GM19438 (cell line): ENCODE measurements at regions not wholly inside any gene's neighbourhood (a gene's known extent, or its start where the extent isn't known, plus 50 kb on each side); places are given as distances from the start of the nearest gene placed in this dataset.

Source experiments
- ATAC-seq: cut with Tn5 transposase; IDR thresholded peaks from one replicate; pipeline ENCODE4 v1.9.1; 2021; ENCODE audit warnings: low read depth; ENCODE audit not compliant: unreplicated experiment

DNA sequence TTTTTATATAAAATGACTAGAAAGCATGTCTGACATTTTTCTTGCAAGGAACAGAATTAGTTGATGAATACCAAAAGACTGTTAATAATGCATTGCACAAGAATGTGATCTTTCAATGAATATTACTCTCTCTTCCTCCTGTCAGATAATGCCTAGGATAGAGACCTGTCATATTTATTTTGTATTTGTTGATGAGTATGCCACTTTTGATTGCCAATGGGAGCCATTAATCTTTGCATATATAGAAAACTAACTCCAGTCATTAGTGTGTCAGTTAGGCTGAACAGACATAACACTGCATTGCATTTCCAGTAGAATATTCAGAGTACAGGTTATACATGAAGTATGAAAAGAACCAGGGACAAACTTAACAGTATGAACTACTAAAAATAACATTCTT, 1125.3 kb downstream of the LRFN5 start:
- no peak for ATAC-seq

DNA sequence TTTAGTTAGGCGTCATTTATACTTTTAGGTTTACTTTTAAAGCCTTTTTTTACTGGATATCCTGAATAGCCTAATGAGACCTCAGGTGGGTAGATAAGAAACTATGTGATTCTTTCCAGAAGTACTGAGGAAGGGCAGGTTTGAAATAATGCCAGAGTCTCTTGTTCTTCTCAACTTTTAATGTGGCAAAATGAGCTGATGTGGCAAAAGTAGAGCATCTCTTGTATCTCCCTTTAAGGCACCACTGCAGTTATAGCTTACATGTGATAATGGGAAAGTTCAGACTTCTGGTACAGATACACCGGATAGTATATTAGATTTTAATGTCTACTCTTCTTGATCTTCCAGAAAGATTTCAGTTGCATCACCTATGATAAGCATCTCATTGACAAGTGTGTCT, 1124.8 kb downstream of the LRFN5 start:
- no peak for ATAC-seq

DNA sequence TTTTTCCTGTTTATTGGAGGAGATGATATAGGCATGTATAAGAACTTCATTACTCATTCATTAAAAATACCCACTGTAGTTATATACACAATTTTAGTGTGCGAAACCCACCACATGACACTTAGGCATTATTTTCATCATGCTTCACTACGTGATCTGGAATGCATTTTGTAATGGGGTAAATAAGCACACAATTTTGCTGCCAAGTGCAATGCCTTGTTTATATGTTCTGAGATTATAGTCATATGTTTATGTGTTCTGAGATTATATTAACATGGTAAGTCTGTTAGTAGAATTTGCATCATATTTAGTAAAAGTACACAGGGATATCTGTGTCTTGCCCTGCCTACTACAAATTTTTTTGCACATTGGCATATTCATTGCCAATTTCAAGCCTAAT, 1123.0 kb downstream of the LRFN5 start:
- ATAC-seq, result no peak

DNA sequence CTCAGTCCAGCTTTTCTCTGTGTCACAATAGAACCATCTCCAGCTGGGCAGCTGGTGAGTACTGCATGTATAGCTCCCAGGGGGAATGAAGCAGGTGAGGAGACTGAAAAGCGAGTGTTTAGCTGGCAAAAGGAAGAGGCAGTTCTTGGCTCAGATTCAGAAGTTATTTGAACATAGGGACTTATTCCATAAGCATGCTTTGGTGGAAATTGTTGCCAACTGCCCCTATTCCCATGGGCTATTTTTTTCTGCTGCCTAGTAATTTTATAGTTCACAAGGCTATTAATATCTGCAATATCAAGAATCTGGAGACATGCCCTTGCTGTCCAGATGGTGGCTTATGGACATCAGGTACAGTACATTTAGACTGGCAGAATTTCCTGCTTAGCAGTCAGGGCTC, 1112.7 kb downstream of the LRFN5 start:
- no peak for ATAC-seq

DNA sequence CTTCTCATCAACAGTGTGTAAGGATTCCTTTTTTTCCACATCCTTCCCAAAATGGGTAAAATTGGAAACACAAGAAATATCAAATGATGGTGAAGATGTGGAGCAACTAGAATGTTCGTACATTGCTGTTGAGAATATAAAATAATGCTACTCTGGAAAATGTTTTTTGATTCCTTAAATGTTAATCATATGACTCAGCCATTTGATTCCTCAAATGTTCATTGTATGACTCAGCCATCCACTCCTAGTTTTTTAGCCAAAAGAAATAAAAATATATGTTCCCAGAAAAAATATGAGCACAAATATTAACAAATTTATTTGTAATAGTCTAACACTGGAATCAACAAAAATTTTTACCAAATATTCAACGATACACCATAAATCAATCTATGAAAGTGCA, 1108.6 kb downstream of the LRFN5 start:
- no peak for ATAC-seq

DNA sequence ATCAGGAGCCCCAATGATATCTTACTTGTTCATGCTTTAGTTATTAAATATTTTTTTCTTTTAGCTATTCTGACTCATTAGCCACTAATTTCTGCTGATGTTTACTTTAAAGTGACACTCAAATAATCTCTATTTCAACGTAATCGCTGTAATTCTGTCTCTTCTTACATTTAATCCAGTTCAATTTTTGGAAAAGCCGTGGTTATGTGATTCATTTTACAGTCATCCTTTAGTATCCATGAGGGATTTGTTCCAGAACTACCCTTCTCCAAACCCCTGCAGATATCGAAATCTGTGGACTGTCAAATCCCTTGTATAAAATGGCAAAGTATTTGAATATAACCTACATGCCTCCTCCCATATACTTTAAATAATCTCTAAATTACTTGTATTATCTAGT, 1103.4 kb downstream of the LRFN5 start:
- no peak for ATAC-seq

DNA sequence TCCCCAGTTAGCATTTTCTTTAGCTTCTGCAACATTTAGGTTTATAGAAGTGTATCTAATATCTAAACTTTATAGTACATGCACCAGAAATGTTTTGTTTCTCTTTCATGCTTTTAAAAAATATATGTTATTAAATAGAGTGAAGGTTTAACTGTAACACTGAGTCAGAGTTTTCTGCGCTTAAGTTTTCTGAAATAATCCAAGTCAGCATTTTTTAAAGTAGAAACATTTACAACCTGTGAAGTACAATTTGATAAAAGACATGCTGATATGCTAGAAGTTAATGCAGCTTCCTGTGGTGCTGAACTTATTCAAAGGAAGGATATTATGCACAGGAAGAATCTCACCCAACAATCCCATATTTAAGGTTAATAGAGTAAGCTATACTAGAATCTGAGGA, 1096.8 kb downstream of the LRFN5 start:
- no peak for ATAC-seq

DNA sequence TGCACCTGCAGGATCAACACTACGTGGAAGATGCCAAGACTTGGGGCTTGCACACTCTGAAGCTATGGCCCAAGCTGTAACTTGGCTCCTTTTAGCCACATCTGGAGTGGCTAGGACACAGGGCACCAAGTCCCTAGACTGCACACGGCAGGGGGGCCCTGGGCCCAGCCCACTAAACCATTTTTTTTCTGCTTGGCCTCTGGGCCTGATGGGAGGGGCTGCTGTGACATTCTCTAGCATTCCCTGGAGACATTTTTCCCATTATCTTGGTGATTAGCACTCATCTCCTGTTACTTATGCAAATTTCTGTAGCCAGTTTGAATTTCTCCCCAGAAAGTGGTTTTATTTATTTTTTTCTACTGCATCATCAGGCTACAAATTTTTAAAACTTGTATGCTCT, 1080.7 kb downstream of the LRFN5 start:
- no peak for ATAC-seq

DNA sequence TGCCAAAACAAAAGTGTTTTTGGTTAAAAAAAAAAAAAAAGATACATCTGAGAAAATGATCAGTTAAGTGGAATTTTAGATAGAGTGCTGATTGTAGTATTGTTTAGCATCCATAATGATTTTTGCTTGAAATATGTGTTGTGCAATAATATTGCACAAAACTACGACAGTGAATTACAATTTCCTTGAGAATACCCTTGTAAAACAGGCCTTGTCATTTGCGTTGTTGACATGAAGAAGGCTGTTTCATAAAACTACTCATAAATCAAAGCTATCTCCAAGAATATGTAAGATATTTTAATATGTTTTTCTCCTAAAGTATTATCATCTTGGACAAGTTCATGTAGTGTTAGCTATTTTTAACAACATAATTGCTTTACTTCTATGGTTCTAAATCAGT, 1077.0 kb downstream of the LRFN5 start:
- ATAC-seq, result no peak

DNA sequence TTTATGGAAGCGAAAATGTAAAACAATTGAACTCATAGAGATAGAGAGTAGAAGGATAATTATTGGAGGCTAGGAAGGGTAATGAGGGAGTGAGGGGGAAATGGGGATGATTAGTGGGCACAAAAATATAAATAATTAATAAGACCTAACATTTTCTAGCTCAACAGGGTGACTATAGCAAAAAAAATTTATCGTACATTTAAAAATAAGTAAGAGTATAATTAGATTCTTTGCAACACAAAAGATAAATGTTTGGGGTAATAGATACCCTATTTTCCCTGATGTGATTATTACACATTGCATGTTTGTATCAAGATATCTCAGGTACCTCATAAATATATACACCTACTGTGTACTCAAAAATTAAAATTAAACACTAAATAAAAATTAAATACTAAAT, 1070.0 kb downstream of the LRFN5 start:
- ATAC-seq, result no peak

DNA sequence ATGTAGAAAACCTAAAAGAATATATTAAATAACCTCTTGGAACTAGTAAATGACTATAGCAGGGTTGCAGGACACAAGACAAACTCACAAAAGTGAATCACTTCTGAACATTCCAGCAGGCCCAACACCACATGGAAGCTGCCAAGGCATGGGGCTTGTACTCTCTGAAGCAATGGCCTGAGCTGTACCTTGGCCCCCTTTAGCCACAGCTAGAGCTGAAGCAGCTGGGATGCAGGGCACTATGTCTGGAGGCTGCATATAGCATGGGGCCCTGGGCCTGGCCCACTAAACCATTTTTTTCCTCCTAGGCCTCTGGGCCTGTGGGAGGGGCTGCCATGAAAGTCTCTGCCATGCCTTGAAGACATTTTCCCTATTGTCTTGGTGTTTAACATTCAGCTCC, 1067.3 kb downstream of the LRFN5 start:
- ATAC-seq, result no peak

DNA sequence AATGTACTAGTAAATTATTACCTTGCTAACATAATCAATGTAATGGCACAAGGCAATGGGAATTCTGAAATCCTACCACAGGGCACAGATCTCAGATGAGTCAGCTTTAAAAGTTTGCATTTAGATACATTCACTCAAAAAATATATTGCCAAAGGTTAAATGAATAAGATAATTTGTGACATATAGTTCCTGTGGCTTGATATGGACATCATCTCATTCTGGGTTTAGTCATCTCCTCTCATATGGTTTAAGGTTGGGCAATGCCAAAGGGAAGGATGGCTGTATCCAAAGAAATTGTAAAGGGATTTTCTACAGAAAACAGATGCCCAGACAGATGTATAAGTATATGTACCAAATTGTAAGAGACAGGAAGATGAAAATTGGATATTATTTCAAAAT, 1065.0 kb downstream of the LRFN5 start:
- no peak for ATAC-seq

DNA sequence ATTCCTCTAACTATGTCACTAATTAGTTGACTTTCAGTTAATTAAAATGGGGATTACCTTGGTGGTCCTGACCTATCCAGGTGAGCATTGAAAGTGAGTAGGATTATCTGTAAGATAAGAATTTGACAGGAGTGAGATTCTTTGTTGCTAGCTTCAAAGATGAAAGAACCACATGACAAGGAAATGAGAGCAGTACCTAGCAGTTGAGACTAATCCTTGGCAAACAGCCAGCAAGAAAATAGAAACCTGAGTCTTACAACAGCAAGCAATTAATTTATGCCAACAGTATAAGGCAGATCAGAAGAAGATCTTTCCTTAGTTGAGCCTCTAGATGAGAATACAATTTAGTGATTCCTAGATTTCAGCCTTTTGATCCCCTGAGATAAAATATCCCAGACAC, 1058.4 kb downstream of the LRFN5 start:
- ATAC-seq, result no peak

DNA sequence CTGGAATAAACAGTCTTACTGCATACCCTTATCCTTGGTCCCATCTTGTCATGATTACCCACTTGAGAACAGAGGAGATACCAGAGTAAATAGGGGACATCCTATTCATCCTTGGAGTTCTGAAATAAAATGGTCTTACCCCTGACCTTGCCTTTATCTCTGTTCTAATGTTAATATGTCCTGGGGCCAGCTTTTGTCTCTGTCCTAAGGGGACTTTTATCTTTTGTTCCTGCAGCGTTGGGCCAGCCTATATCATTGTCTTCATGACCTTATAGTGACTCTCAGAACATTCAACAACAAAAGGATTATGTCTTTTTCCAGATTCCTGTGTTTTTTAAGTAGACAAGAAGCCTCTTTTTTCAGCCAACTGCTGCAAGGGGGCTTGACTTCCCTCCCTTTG, 1057.5 kb downstream of the LRFN5 start:
- ATAC-seq, result no peak

DNA sequence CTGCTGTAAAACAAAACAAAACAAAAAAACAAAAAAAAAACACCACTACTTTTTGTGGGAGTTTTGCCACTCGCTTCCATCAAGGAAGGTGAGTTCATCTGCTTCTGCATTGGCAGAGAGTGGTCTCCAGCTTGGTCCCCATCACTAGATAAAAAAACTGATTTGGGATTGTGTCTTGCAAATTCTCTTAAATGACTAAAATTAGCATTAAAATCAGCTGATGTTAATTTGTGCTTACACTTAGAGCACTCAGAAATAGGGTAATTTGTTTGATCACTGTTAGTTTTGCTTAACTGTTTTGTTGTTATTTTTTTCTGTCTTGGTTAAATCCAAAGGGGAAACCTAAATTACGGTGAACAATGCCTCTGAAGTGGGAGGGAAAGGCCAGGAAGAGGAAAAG, 1048.0 kb downstream of the LRFN5 start:
- no peak for ATAC-seq

DNA sequence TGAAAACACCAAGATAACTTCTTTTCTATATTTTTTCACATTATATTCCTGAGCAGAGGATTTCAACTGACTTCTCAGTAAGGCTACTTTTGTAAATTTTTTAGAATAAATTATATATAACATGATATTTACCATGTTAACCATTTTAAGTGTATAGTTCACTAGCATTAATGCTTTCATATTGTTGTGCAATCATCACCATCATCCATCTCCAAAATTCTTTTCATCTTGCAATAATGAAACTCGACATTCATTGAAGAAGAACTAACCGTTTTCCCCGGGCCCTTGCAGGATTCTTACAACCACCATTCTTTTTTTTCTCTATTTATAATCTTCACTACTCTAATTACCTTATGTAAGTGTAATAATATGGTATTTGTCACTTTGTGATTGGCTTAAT, 1036.1 kb downstream of the LRFN5 start:
- no peak for ATAC-seq

DNA sequence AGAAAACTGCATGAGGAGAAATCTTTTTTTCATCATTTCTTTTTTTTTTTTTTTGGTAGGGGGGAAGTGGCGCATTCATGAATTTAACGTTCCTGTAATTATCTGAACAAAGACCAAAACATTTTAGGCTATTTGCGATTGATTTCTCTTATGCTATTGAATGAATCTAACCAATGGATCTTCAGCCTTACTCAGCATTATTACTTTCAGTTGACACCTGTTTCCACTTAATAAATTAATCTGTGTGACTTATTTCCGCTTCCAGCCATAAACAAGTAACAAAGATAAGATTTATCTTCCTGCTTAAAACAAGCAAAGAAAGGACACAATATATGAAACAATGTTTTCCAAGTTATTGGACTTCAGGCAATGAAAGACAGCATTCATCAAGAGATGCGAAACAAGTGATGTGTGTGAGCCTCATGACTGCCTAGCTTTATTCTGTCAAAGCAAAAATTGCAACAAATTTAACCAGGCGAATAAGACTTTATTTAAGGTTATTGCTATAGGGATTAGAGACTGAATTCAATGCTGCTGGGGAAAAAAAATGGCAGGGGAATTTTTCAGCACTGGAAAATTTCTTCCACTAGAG, 1026.9 kb downstream of the LRFN5 start:
- ATAC-seq, result no peak

DNA sequence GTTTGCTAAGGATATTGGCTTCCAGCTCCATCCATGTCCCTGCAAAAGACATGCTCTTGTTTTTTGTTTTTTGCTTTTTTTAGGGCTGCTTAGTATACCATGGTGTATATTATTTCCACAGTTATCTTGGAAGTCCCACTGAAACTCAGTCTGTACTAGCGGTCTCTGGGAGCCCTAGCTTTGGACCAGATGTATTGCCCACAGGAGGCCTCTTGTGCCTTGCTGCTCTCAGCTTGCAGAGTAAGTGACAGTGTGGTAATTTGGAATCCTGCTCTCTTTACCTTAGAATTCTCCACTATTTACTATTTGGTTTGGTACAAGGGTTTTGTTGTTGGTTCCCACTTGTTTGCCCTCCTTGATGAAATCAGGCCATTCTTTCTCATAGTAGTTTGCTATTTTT, 1022.9 kb downstream of the LRFN5 start:
- no peak for ATAC-seq

DNA sequence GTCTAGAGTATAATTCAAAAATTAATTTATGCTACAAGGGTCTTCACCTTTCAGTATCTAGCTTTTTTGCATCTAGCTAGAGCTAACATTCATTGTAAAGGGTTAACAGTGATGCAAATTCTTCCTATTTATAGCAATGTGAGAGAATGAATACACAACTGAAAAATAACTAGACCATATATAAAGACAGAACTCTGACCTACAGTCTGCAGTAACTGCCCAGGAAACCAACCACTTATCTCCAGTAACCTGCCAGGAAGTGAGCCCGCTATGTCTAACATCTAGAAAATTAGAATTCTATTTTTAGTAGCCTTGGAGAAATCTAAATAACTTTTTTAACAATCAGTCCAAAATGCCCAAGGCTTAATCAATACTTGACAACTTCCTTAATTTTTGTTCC, 1021.9 kb downstream of the LRFN5 start:
- ATAC-seq, result no peak

DNA sequence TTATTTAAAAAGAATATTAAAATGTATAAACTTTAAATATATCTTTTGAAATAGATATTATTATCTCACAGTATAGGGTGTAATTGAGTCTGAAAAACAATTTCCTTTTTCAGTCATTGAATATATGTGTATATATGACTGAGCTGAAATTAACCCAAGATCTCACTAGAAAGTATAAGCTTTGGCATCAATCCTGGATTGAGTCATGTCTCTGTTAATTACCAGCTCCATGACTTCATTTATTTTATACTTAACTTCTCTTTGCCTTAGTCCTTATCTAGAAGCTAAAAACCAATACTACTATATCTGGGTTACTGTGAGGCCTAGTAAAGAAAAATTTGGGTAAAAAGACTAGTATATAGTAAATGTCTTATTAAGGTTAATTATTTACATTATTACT, 1020.3 kb downstream of the LRFN5 start:
- ATAC-seq, result no peak

DNA sequence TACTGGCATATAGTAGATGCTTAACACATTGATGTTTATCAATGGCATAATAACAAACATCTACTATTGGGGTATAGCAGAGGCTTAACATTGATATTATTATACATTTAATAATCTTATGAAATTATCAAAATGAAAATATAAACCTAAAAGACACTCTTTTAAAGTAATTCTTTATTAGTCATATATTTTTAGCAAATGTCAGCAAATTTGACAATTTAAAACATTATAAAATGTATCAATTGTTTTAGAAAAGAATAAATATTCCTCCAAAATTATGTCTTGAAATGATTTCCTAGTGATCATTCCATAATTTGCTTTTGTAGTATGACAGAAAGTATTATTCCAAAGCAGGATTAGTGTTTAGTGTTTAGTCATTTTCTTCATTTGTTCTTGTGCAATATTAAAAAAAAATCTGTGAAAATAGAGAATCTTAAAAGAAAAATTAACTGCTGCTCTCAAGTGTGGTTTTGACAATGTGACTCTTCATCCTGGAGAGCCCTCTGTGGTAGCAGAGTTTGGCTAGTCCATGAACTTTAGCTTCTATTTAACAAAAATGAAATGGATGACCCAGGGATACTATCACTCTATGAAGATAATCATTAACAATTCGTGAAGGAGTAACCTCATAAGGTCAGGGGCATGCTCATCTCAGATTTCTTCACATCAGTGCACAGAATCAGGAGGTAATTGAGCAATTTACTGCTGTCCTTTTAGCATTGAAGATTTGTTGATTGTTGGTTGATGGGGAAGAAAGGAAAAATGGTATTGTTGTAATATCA, 1018.5 kb downstream of the LRFN5 start:
- no peak for ATAC-seq

DNA sequence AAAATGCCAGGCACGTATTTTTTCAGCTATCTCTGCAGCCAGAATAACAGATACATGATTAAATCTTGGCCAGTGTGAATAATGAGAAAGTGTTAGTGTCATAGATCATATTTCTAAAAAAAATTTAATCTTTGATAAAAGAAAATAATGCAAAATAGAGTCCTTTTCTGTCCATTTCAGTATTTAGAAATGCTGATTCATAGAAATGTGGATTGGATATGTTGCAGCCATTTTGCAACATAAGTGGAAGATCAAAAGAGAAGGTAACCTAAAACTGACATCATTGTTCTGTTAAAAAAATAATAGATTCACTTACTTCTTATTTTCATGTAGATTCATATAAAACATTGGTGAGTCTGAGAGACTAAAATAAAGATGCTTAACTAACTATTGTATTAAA, 1010.3 kb downstream of the LRFN5 start:
- no peak for ATAC-seq

DNA sequence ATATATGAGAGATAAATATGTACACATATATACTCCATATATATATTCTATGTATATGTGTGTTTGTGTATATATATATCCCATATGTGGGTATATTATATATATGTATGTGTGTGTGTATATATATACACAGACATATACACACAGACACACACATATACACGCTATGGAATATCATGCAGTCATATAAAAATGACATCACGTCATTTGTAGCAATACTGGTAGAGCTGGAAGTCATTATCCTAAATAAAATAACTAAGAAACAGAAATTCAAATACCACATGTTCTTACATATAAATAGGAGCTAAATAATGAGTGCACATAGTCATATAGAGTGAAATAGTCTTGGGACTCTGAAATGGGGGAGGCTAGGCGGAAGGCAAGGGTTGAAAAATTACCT, 1000.2 kb downstream of the LRFN5 start:
- no peak for ATAC-seq
